22Rv1 (cell line): ENCODE measurements at regions not wholly inside any gene's neighbourhood (a gene's known extent, or its start where the extent isn't known, plus 50 kb on each side); places are given as distances from the start of the nearest gene placed in this dataset.

Experiments used
- CTCF ChIP-seq: fragments of 450-650 bp; IDR thresholded peaks from 2 replicates; pipeline ENCODE4 v1.5.1; 2017; ENCODE audit warnings: mild to moderate bottlenecking
- ZFX ChIP-seq: fragments of 450-650 bp; IDR thresholded peaks from 2 replicates; pipeline ENCODE4 v1.6.1; 2017; ENCODE audit warnings: antibody characterized with exemption, borderline replicate concordance

- TF ChIP-seq CTCF (no peak), ZFX (no peak)
Observed at GRCh38 chr14:53772936-53773335, 183.7 kb downstream of the BMP4 start.
